HepG2 (cell line): ENCODE measurements at regions not wholly inside any gene's neighbourhood (a gene's known extent, or its start where the extent isn't known, plus 50 kb on each side); places are given as distances from the start of the nearest gene placed in this dataset.

ENCODE experiments used
- BHLHE40 ChIP-seq: IDR thresholded peaks from 2 replicates; pipeline ENCODE4 v1.6.1; 2011; ENCODE audit warnings: low read length, improper control_type of control experiment
- CTCF ChIP-seq: sonication (generic); formaldehyde crosslinking; IDR thresholded peaks from 2 replicates; pipeline ENCODE4 v1.5.0; 2020; ENCODE audit warnings: mild to moderate bottlenecking, missing genetic modification reagents, moderate library complexity
- DNMT1 ChIP-seq: sonication (generic); formaldehyde crosslinking; IDR thresholded peaks from 2 replicates; pipeline ENCODE4 v1.5.1; 2020; ENCODE audit warnings: mild to moderate bottlenecking, missing genetic modification reagents
- FUBP1 ChIP-seq: sonication (generic); formaldehyde crosslinking; IDR thresholded peaks from 2 replicates; pipeline ENCODE4 v1.5.1; 2020; ENCODE audit warnings: missing genetic modification reagents, mild to moderate bottlenecking, borderline replicate concordance
- MTF2 ChIP-seq: sonication (generic); formaldehyde crosslinking; IDR thresholded peaks from 2 replicates; pipeline ENCODE4 v1.5.0; 2020; ENCODE audit warnings: missing genetic modification reagents, borderline replicate concordance
- STAT6 ChIP-seq: sonication (generic); formaldehyde crosslinking; IDR thresholded peaks from 2 replicates; pipeline ENCODE4 v1.4.0; 2020; ENCODE audit warnings: missing genetic modification reagents, mild to moderate bottlenecking, borderline replicate concordance
- SUZ12 ChIP-seq: fragments of 150-350 bp; IDR thresholded peaks from 2 replicates; pipeline ENCODE4 v1.6.1; 2014; ENCODE audit warnings: low read depth, low read length
- ZFX ChIP-seq: sonication (generic); formaldehyde crosslinking; IDR thresholded peaks from 2 replicates; pipeline ENCODE4 v1.4.0; 2020; ENCODE audit warnings: mild to moderate bottlenecking, low read depth, missing genetic modification reagents, moderate library complexity
- ZNF143 ChIP-seq: sonication (generic); formaldehyde crosslinking; IDR thresholded peaks from 2 replicates; pipeline ENCODE4 v1.4.0; 2020; ENCODE audit warnings: missing genetic modification reagents
- ZNF574 ChIP-seq: sonication (generic); formaldehyde crosslinking; IDR thresholded peaks from 2 replicates; pipeline ENCODE4 v1.4.0; 2020; ENCODE audit warnings: missing genetic modification reagents

- TF ChIP-seq ZFX = no peak
- TF ChIP-seq DNMT1 (CRISPR knock-in tag) = no peak
- no peak for TF ChIP-seq BHLHE40
- TF ChIP-seq SUZ12 = no peak
- TF ChIP-seq MTF2 (CRISPR knock-in tag) = no peak
- no peak for TF ChIP-seq STAT6
- TF ChIP-seq FUBP1 (CRISPR knock-in tag) = no peak
- TF ChIP-seq ZNF574 (CRISPR knock-in tag) = no peak
- TF ChIP-seq ZNF143 (CRISPR knock-in tag) = no peak
- TF ChIP-seq CTCF (CRISPR knock-in tag) = no peak
These were observed 124.8 kb downstream of the UBE2U start for GRCh38 chr1:64328193-64328592.
